Stimulated activated CD4-positive, alpha-beta T cell treated with anti-CD3 and anti-CD28 coated beads, Interleukin-4, amount 100 ng/mL, for 24 hours (primary cell): ENCODE measurements at regions not wholly inside any gene's neighbourhood (a gene's known extent, or its start where the extent isn't known, plus 50 kb on each side); places are given as distances from the start of the nearest gene placed in this dataset.

Experiments
- DNase-seq: peaks from one replicate; pipeline ENCODE4 v3.0.0-alpha.2; 2020

DNA sequence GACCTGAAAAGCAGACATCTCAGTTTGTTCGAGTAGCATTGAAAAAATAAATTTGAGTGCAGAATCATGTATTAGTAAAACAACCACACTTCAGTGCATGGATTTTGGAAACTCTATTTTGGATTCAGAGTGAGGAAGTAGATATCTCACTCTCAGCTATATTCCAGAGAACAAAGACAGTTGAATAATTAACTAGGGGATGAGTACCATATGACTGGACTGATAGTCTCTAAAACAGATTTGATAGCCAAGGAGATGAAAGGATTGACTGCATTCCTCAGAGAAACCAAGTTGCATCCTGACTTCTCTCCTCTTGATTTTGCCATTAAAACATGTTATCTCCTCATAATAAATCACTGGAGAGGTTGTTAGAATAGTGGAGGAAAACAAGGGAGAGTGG is 268.4 kb upstream of the SP4 start:
- DNase-seq = no peak

DNA sequence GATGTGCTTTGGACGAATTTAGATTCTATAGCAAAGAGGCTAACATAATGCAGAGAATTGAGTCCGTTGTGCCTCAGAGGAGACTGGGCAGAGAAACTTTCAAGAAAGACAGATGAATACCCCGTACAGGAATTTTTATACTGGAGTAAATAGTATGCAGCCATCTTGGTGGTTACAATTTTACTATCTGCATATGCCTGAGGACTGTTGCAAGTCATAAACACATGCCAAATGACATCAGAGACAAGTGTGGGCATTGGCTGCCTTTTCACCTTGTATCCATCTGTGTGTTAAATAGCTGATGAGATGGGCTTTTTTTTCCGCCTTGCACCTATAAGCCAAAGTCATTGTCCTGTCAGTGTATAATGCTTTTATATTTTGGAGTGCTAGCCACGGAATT is 267.5 kb upstream of the SP4 start:
- no peak for DNase-seq

DNA sequence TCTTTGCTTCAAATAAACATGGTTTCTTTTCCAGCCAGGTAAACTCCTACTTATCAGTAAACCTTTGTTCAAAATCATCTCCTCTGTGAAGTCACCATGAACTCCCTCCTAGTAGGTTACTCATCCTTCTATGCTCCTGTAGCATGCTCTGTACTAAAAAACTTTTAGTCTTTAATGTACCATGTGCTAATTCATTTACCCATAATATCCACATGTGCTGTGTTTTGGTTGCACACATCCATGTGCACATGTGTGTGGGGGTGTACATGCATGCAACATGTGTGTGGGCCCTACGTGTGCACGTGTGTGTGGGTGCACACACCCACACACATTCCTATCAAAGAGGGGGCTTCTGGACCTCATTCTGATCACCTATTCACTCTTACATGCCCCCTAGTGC is 259.9 kb upstream of the SP4 start:
- no peak for DNase-seq

DNA sequence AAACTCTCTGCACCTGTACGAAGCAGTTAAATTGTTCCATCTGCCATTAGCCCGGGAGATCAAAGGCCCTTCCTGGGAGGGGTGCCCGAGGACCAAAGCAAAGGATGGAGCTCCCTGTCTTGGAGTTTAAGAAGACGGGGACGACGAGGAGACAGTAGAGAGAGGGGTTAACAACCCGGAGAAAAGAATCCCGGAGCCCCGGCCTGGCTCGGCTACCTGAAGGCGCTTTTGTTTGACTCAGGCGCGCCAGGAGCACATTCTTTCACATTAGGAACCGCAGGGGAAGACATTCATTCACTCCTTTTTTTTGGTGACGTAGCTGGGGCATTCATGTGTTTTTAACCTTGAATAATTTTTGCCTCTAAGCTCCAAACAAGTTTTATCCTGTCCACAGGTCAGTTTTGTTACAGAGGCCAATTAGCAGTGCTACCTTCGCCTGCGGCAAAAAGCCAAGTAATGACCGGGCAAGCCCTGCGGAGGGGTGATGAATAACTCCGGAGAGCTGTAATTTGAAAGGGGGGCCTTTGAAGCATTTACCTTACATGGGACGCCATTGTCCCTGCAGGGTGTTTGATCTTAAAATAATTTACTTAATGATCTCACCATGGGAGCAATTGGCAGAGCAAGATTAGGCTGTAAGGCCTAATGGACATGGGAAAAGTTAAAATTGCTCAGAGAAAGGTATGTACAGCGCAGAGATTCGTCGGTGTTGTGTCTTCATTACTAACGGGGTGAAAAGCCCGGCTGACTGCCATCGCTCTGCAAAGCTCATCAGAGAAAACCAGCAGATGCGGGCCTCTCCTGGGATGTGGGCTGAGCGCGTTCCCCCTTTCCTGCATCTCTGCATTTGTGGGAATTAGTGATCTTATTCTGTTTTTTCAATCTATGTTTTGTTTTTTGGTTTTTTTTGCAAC is 258.0 kb upstream of the SP4 start:
- no peak for DNase-seq

DNA sequence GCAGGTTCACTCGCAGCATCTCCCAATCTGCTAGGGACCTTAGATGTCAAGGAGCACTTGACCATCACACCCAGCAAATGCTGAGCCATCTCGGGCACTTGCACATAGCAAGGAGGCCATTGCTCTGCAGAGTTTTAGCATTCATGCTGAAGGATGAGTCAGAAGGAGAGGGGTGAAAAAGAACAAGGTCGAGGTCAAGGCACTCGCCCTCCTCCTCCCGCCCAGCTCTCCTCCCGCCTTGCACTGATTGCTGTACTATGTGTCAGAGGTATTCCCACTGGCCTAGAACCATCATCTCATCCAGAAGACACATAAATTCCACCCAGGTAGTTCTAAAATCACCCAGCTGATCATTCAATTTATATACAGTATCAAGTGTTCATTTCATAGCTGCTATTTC is 255.1 kb upstream of the SP4 start:
- no peak for DNase-seq

DNA sequence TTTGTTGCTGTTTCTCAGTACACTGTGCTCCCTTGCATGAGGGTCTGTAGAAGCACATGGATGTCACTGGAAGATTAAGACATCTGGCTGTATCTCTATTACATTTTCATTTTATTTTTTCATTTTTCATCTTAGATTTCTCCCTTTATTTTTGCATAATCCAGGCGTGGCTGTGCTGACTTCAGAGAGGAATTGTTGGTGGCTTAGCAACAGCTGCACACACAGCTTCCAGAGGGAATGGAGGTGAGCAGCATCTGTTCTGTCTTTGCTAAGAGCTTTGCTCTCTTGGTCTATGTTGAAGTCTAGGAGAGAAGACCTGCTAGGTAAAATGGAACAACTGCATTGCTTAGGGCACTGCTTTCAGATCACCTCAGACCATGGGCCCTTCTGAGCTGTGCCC is 254.4 kb upstream of the SP4 start:
- no peak for DNase-seq

DNA sequence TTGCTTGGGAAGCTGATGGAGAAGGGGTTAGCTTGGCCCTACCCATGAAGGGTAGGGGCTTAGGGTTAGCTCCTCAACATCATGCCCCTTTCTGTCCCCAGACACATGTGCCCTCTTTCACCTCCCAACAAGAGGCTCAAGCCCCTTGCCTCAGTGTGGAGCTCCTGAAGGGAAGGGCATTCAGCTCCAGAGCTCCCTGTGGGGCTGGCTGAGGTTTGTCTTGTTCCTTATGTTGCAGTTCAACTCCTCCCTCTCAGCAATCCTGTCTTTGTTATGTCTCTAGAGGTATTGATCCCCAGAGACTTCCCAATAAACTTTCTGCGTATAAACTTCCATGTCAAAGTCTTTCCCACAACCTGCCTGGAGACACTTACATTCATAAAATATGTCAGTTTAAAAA is 252.2 kb upstream of the SP4 start:
- no peak for DNase-seq

DNA sequence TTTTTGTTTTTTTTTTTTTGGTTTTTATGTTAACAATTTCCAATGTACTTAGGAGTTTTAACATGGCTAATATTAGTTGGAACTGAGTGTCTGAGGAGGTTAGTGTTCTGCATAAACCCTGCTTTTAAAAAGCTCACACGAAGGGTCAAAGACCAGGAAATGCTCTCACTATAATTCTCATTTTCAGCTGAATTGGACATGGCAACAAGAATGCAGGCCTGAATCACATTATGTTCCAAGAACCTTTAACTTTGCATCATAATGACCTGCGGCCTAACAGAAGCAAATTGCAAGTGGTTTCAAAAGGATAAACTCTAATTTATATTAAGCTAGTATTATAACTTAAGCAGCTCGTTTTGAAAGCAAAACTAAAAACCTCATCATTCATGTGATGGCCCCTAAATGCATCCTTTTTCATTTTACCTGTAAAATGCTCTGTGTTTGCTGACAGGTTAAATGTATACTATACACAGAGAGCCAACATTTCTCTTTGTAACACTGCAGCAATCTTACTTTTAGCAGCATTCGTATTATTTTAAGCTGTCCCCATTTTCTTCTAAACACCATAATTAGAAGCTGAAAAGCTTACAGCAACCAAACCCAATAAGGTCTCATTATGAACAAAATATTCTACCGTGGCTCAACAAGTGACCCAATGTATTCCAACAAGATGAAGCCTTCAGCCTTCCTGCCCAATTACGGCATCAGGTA is 242.8 kb upstream of the SP4 start:
- no peak for DNase-seq

DNA sequence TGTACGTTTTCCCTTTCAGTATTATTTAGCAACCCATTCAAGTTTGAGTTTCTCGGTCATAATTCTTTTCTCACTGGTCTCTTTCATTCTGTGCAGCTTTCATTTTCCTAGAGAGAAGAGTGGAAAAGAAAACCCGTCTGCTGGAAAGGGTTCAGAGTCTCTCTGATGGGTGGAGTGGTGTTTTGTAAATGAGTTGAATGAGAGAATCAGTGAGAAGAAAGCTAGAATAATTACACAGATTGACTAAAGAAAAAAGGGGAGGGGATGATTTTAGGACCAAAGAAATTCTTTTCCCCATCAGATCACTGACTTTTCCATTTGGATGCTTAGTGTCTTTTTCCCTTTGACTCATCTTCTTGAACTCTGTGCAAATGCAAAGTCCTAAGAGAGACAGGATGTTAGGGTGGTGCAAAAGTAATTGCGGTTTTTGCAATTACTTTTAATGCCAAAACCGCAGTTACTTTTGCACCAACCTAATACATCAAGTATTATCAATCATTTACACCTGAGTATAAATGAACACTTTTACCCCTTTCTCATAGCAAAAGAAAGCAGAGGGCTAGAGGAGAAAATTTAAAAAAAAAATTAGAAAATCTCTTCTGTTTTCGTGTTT is 242.1 kb upstream of the SP4 start:
- DNase-seq = no peak

DNA sequence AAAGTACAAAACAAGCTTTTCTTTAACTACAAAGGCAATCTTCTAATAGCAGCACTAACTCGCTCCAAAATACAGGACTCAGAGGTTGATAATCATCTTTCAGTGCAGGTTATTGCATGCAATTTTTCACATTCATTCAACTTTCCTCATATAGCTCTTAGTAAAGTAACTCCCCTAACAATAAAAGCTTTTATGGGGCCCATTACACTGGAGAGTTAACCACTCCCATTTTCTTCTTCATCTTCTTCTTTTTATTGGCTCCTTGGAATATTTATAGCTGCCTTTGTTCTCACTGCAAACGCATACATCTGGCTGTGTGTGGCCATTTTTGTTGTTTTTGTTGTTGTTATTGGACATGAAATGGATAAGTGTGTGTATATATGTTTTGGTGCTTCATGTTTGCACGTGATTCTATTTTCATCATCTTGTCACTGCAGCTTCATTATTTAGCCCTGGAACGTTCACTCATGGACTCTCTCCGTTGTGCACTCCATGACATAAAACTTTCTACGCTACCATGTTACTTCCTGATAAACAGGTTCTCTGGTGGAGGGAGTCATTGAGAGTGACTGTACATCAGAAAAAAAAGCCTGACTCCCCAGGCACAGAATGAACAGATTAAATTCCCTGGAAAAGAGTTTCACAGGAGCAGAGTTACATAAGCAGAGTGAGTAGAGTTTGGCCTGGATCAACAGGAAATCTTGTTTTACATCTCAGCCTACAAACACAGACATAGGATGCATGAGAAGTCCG is 236.4 kb upstream of the SP4 start:
- DNase-seq = no peak

DNA sequence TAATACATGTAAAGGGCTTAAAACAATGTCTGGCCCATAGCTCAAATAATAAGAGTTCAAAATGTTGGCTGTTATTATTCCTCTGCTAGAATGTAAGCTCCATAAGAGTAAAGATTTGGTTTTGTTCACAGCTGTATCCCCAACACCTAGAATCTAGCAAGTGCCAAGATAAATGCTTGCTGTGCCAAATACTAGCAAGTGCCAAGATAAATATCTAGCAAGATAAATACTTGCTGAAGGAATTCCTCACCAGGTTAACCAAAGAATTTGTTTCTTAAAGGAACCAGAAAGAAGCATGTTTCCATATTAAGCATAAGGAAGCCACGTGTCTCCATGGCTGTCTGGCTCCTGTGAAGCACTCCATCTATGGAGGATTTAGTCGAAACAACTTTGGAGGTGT is 235.2 kb upstream of the SP4 start:
- no peak for DNase-seq

DNA sequence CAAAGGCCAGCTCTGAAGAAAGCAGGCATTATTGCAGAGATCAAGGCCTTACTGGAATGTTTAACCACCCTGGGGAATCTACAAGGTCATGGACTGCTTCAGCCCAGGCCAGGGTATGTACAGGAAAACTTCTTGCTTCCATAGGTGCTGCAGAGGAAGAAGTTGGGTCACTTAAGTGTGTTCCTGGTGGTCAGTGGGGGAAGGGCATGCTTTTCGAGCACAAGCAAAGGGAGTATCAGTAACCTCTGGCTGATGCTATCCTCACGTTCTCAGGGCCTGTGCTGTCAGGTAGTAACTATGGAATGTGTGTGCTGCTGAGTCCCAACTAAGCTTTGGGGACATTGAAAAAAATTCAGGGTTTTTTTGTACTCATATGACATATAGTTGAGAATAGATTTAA is 234.0 kb upstream of the SP4 start:
- DNase-seq = no peak

DNA sequence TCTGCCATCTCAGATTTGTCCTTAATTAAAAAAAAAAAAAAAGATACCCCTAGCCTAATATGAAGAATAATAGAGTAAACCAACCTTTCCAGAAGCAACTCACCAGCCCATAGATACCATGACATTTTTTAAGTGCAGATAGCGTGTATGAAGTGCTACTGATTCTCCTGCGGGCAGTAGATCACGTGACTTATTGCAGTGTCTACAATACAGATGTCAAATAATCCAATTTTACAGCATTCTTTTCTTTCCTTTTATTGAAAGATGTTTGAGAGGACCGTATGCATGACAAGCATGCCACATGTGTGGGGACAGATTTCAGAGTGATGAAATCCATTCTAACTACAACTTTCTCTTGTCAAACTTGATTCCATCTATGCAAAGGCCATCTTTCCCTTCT is 232.9 kb upstream of the SP4 start:
- DNase-seq = no peak

DNA sequence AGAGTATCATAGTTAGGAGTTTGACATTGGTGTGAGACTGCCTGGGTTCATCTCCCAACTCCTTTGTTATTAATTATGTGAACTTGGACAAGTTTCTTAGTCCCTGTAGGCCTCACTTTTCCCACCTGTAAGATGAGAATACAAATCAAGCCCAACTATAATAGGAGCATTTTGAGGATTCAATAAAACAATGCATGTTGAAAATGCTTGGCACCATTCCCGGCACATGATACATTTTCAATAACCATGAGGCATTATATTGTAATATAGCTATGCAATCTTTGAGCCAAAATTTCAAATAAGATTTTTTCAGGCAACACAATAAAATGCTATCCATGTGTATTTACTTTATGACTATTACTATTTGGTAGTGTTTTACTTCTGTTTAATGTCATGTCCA is 229.0 kb upstream of the SP4 start:
- DNase-seq = no peak

DNA sequence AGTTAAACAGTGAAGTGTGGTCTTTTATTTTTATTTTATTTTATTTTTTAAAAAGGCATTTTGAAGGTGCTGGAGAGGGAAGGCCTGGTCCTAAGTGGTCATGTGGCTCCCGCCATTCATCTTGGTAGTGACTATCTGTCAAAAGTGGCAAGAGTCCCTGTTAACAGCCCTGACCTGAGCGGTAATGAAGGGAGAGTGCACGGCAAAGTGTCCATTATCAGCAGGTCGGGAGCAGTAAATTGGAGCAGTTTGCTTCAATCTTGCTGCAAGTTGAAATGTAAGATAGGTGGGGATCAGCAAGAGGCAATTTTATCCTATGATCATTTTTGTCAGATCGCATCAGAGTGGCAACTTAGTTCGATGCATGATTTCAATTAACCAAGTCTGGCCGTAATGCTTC is 227.4 kb upstream of the SP4 start:
- DNase-seq = no peak

DNA sequence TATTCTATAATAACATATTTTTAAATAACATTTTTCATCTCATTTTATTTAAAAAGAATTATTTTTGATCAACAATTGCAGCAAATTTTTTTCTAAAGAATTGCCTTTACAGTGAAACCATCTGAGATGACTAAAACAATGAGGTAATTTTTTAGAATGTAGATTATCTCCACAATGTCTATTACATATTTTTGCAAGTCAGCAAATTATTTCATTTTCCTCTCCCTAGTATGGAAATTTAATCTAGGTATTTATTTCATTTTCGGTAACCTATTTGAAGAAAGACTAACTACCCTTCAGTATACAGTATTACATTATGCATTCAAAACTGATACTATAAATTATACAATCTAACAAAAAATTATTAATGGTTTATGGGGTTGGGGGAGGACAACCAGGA is 213.2 kb upstream of the SP4 start:
- DNase-seq = no peak

DNA sequence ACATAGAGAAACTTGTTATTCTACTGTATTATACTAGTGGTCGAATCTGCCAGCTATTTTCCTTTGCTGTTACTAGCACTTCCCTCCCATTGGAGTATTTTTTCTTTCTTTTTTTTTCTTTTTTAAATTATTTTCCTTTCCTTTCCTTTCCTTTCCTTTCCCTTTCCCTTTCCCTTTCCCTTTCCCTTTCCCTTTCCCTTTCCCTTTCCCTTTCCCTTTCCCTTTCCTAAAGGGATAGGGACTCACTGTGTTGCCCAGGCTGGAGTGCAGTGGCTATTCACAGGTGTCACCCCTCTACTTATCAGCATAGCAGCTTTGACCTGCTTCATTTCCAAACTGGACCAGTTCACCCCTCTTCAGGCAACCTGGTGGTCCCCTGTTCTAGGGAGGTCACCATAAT is 212.6 kb upstream of the SP4 start:
- DNase-seq = no peak

DNA sequence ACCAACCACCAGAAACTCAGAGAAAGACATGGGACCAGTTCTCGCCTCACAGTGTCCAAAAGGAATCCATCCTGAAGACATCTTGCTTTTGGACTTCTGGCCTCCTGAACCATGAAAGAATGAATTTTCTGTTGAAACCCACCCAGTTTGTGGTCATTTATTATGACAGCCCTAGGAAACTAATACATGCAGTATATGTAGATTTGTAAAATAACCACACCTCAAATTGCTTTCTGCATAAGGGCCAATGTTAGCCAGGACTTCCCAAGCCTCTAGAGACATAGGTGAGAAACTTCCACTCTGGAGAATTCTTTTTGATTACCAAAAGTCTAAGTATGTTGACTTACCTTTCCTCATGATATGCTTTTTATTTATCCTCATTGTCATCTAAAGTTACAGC is 210.5 kb upstream of the SP4 start:
- DNase-seq = no peak

DNA sequence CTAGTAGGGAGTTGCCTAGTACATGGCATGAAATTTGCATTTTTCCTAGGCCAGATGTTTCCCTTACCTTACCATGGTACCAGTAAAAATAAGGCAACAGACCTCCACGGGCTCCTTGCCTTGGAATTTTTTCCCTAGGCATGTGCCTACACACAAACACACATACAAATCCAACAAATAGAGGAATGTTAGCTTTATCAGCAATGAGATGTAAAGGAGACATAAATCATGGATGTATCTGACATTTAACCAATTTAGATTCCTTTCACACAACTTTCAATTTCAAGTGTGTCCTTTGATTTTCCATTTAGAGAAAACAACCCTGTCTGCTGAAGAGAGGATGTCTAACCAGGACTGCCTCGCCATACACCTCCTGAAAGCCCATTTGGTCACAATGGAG is 209.7 kb upstream of the SP4 start:
- DNase-seq = no peak

DNA sequence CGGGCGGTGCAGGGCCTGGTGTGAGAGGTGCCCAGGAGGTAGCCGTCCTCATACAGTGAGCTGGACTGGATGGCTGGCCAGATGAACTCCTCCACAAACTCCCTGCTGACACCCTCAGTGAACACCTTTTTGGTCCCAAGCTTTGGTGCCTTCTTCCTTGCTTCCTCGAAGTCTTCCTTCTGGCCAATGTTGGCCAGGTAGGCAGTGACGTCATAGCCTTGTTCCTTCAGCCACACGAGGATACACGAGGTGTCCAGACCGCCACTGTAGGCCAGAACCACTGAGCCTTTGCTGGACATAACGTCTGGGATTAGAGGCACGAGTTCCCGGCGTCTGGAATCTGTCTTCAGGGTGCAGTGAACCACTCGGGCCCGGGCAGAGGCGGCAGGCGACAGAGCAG is 206.8 kb upstream of the SP4 start:
- no peak for DNase-seq

DNA sequence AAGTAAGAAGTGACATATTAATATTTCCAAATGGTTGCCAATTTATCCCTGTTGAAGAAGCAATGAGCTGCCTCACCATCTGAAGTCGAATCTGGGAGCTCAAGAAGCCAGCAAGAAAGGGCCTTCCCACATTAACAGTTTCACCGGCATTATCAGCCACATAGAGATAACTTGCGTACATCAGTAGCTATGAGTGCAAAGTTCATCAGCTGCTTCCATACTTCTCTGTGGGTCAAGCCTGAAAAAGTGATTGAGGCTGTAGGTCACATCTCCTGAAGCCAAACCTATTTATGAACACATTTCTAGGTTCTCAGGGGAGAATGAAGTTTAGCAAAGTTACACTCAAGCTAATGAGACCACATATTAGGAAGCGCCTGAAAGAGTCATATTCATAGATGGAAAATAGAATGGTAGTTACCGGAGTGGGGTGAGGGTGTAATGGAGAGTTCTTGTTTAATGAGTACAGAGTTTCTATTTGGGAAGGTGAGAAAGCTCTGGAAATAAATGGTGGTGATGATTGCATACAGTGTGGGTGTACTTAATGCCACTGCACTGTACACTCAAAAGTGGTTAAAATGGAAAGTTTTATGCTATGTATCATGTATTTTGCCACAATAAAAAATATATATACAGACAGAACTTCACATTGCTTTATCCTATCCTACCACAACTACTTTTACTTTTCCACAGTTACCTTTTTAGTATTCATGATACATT is 189.3 kb upstream of the SP4 start:
- DNase-seq = no peak

DNA sequence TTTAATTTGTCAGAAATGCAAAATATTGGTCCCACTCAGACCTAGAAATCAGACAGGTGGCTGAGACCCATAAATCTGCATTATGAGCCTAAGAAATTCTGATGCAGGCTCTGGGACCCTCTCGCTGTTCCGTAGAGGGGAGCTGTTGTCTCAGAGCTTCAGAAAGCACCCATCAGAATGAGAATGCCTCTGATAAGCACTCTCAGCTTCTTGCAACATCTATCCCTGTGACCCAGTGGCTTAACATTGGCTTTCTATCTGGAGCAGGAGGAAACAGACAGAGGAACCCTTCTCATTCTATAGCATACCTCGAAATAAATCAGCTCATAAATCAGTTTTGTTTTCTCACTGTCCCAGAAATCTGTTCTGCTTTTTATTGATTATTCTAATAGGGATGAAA is 184.6 kb upstream of the SP4 start:
- DNase-seq = no peak
